Astrocyte (in vitro differentiated cells and primary cell): ENCODE measurements at regions not wholly inside any gene's neighbourhood (a gene's known extent, or its start where the extent isn't known, plus 50 kb on each side); places are given as distances from the start of the nearest gene placed in this dataset.

ENCODE experiments used
- CTCF ChIP-seq: IDR thresholded peaks from 2 replicates; pipeline ENCODE4 v1.5.1; 2011; ENCODE audit warnings: low read depth, mild to moderate bottlenecking, inconsistent platforms, low read length, moderate library complexity; ENCODE audit not compliant: insufficient read depth
- EZH2 ChIP-seq: IDR thresholded peaks from 2 replicates; pipeline ENCODE4 v1.6.1; 2012; ENCODE audit warnings: mild to moderate bottlenecking, low read length, inconsistent platforms; ENCODE audit not compliant: insufficient read depth

DNA sequence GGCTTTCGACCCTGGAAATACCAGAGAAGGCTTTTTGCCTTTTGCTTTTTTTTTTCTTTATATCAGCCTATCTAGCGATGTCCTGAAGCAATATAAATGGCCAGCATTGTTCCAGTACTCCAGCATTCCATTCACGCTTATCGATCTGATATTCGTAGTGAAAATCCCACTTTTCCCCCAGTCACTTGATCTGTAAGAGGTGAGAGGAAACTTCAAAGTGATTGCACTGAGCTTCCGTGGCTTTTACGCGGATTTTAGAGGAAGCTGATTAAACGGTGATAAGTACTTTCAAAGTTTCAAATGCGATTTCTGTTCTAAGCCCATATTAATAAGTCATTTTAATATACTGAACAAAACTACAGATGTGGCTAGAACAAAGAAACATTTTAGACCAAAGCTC is 725.5 kb downstream of the TRIML1 start:
- TF ChIP-seq CTCF (no peak), EZH2 (no peak)
